SH-SY5Y (cell line): ENCODE measurements at regions not wholly inside any gene's neighbourhood (a gene's known extent, or its start where the extent isn't known, plus 50 kb on each side); places are given as distances from the start of the nearest gene placed in this dataset.

ENCODE experiments used
- GATA2 ChIP-seq: IDR thresholded peaks from 2 replicates; pipeline ENCODE4 v1.6.1; 2011; ENCODE audit warnings: mild to moderate bottlenecking, low read depth, low read length
- GATA3 ChIP-seq: IDR thresholded peaks from 2 replicates; pipeline ENCODE4 v1.6.1; 2011; ENCODE audit warnings: low read depth, mild to moderate bottlenecking, low read length, moderate library complexity

GRCh38 chr14:28599191-28599590 lies 167.4 kb upstream of the FOXG1 start:
- TF ChIP-seq GATA3 (no peak), GATA2 (no peak)
